IPS-20b (cell line): ENCODE measurements at regions not wholly inside any gene's neighbourhood (a gene's known extent, or its start where the extent isn't known, plus 50 kb on each side); places are given as distances from the start of the nearest gene placed in this dataset.

Source experiments
- H3K27ac ChIP-seq: one replicate; pipeline ENCODE4 v1.5.1; 2013; ENCODE audit warnings: low read length
- H3K27me3 ChIP-seq: 2 replicates; pipeline ENCODE4 v1.6.1; 2013; ENCODE audit warnings: mild to moderate bottlenecking, low read length, inconsistent platforms; ENCODE audit not compliant: insufficient read depth
- H3K36me3 ChIP-seq: 2 replicates; pipeline ENCODE4 v1.6.1; 2013; ENCODE audit warnings: low read depth, mild to moderate bottlenecking, inconsistent platforms, low read length, moderate library complexity; ENCODE audit not compliant: insufficient read depth
- H3K4me1 ChIP-seq: 2 replicates; pipeline ENCODE4 v1.6.1; 2013; ENCODE audit warnings: mild to moderate bottlenecking, control low read depth, inconsistent platforms, low read length, moderate library complexity; ENCODE audit not compliant: insufficient read depth
- H3K4me3 ChIP-seq: 2 replicates; pipeline ENCODE4 v1.5.1; 2013; ENCODE audit warnings: mild to moderate bottlenecking, low read length, inconsistent platforms
- H3K9ac ChIP-seq: 2 replicates; pipeline ENCODE4 v1.6.1; 2013; ENCODE audit warnings: low read depth, mild to moderate bottlenecking, inconsistent platforms, low read length, moderate library complexity
- H3K9me3 ChIP-seq: 2 replicates; pipeline ENCODE4 v1.6.1; 2013; ENCODE audit warnings: mild to moderate bottlenecking, low read depth, low read length, inconsistent platforms; ENCODE audit not compliant: insufficient read depth

GRCh38 chr10:29962166-29962850, 97.1 kb downstream of the JCAD start:
- Histone ChIP-seq H3K27ac (no peak overlapping the region), H3K9me3 (no peaks in the 10 kb centered on the region), H3K9ac (no peak overlapping the region), H3K4me3 (no peak overlapping the region), H3K36me3 (no peaks in the 10 kb centered on the region), H3K4me1 (no peaks in the 10 kb centered on the region), H3K27me3 (no peaks in the 10 kb centered on the region)

DNA sequence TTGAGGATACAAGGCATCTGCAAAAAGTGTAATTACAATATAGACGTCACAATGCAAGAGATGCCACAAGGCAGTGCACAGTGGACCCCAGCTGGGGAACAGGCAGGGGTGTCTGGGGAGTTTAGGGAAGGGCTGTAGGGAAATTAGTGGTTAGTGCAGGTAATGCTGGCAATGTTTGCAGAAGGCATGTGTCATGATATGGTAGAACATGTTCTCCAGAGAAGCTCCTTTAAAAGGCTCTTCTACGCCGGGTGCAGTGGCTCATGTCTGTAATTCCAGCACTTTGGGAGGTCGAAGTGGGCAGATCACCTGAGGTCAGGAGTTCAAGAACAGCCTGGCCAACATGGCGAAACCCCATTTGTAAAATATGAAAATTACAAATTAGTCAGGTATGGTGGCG, 98.0 kb downstream of the JCAD start:
- Histone ChIP-seq H3K36me3 (no peaks in the 10 kb centered on the region), H3K4me1 (no peaks in the 10 kb centered on the region), H3K27ac (no peak overlapping the region)

GRCh38 chr10:29960261-29960660, 99.1 kb downstream of the JCAD start:
- no peaks in the 10 kb centered on the region for H3K27me3 ChIP-seq
- no peaks in the 10 kb centered on the region for H3K36me3 ChIP-seq
- H3K27ac ChIP-seq = no peak overlapping the region
- H3K4me1 ChIP-seq = no peaks in the 10 kb centered on the region
- no peak overlapping the region for H3K9ac ChIP-seq
- no peaks in the 10 kb centered on the region for H3K9me3 ChIP-seq
- no peak overlapping the region for H3K4me3 ChIP-seq

More for the DNA sequence above, 98.0 kb downstream of the JCAD start:
- no peak overlapping the region for H3K9ac ChIP-seq
- H3K4me3 ChIP-seq = no peak overlapping the region
- no peaks in the 10 kb centered on the region for H3K27me3 ChIP-seq
- no peaks in the 10 kb centered on the region for H3K9me3 ChIP-seq

GRCh38 chr10:29959586-29959985, 99.8 kb downstream of the JCAD start:
- Histone ChIP-seq H3K36me3 (no peaks in the 10 kb centered on the region), H3K27me3 (no peaks in the 10 kb centered on the region), H3K9me3 (no peaks in the 10 kb centered on the region), H3K27ac (no peak overlapping the region), H3K4me3 (no peak overlapping the region), H3K9ac (no peak overlapping the region), H3K4me1 (no peaks in the 10 kb centered on the region)

- no peaks in the 10 kb centered on the region for H3K36me3 ChIP-seq
- H3K9me3 ChIP-seq = no peaks in the 10 kb centered on the region
- no peaks in the 10 kb centered on the region for H3K4me1 ChIP-seq
- H3K4me3 ChIP-seq = no peak overlapping the region
- H3K27me3 ChIP-seq = no peaks in the 10 kb centered on the region
- H3K9ac ChIP-seq = no peak overlapping the region
- H3K27ac ChIP-seq = no peak overlapping the region
Measured at GRCh38 chr10:29958440-29958839, 100.9 kb downstream of the JCAD start.

- Histone ChIP-seq H3K9ac (no peak overlapping the region), H3K9me3 (no peaks in the 10 kb centered on the region), H3K27ac (no peak overlapping the region), H3K4me1 (no peaks in the 10 kb centered on the region), H3K27me3 (no peaks in the 10 kb centered on the region), H3K36me3 (no peaks in the 10 kb centered on the region), H3K4me3 (no peak overlapping the region)
Measured at GRCh38 chr10:29957907-29958331, 101.5 kb downstream of the JCAD start.

DNA sequence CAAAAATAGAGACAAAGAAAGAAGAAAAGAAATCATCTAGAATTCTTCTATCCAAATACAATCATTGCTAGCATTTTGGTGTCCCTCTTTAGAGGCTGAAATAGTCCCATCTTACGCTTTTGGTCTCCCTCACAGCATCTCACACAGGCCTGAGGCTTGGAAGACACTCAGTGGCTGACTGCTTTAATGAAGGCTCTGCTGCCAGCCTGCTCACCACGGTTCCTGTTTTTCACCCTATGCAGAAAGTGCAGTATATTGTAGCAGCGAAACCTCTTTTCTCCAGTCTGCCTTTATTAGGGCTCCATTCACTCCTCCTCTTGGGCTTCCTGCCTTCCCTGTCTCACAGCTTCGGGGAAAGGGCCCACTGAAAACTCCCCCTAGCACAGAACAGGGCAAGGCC, 102.2 kb downstream of the JCAD start:
- H3K27ac ChIP-seq = no peak overlapping the region
- no peak overlapping the region for H3K9ac ChIP-seq
- H3K9me3 ChIP-seq = no peaks in the 10 kb centered on the region

GRCh38 chr10:29956335-29956924, 103.0 kb downstream of the JCAD start:
- H3K4me3 ChIP-seq = no peak overlapping the region
- H3K4me1 ChIP-seq = no peaks in the 10 kb centered on the region
- no peaks in the 10 kb centered on the region for H3K27me3 ChIP-seq
- H3K9me3 ChIP-seq = no peaks in the 10 kb centered on the region
- H3K9ac ChIP-seq = no peak overlapping the region
- no peak overlapping the region for H3K27ac ChIP-seq
- H3K36me3 ChIP-seq = no peaks in the 10 kb centered on the region

More for the DNA sequence above, 102.2 kb downstream of the JCAD start:
- Histone ChIP-seq H3K36me3 (no peaks in the 10 kb centered on the region), H3K4me1 (no peaks in the 10 kb centered on the region), H3K4me3 (no peak overlapping the region), H3K27me3 (no peaks in the 10 kb centered on the region)

DNA sequence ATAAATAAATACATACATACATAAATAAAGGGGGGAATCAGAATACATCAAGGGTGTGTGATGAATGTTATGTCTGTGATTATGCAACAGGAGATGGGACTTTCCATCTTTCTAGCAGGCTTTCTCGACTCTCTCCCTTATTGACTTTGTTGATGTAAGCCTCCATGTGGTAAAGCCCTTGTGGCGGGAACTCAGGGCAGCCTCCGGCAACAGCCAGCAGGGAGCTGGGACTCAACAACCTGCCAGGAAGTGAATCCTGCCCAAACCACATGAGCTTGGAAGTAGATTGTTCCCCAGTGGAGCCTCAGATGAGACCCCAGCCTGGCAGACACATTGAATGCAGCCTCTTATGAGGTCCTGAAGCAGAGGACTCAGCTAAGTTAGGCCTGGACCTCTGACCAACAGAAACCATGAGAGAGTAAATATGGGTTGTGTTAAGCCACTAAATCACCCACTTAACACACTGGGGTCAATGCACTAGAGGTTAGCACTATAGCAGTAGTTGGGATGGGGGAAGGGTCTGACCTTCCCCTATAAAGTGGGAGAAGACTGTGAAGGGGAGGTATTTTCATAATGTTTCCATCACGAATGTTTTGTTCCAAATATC, 104.0 kb downstream of the JCAD start:
- H3K4me3 ChIP-seq = no peak overlapping the region
- no peaks in the 10 kb centered on the region for H3K27me3 ChIP-seq
- H3K36me3 ChIP-seq = no peaks in the 10 kb centered on the region
- H3K9me3 ChIP-seq = no peaks in the 10 kb centered on the region
- no peak overlapping the region for H3K9ac ChIP-seq
- no peaks in the 10 kb centered on the region for H3K4me1 ChIP-seq
- no peak overlapping the region for H3K27ac ChIP-seq

- no peaks in the 10 kb centered on the region for H3K36me3 ChIP-seq
- no peak overlapping the region for H3K27ac ChIP-seq
- H3K4me1 ChIP-seq = peaks cover 5% of the 10 kb centered on the region; the same call in 1 of the 2 replicates
Measured at GRCh38 chr10:29951441-29951931, 107.9 kb downstream of the JCAD start.

GRCh38 chr10:29950391-29950790, 109.0 kb downstream of the JCAD start:
- no peaks in the 10 kb centered on the region for H3K36me3 ChIP-seq
- H3K9me3 ChIP-seq = no peaks in the 10 kb centered on the region
- H3K27me3 ChIP-seq = no peaks in the 10 kb centered on the region
- no peak overlapping the region for H3K4me3 ChIP-seq
- peaks cover 5% of the 10 kb centered on the region; the same call in 1 of the 2 replicates for H3K4me1 ChIP-seq
- no peak overlapping the region for H3K27ac ChIP-seq
- no peak overlapping the region for H3K9ac ChIP-seq

More at GRCh38 chr10:29951441-29951931, 107.9 kb downstream of the JCAD start:
- H3K9me3 ChIP-seq = no peaks in the 10 kb centered on the region
- no peak overlapping the region for H3K9ac ChIP-seq
- H3K4me3 ChIP-seq = no peak overlapping the region
- H3K27me3 ChIP-seq = no peaks in the 10 kb centered on the region
